Right lobe of liver (tissue), 6 donors: ENCODE measurements at regions not wholly inside any gene's neighbourhood (a gene's known extent, or its start where the extent isn't known, plus 50 kb on each side); places are given as distances from the start of the nearest gene placed in this dataset.

ENCODE experiments used
- ATAC-seq, 4 donors: fragments of 200-7000 bp; cut with Tn5 transposase; one replicate each; pipeline ENCODE4 v1.9.1; 2020; ENCODE audit warnings: mild to moderate bottlenecking in 4 of 4, moderate library complexity in 4 of 4
- DNase-seq, 3 donors: peaks; one replicate each; pipeline ENCODE4 v3.0.0-alpha.2; 2020
- H3K27ac ChIP-seq, 3 donors: fragments of 200-600 bp; one replicate each; pipeline ENCODE4 v1.8.0; 2022
- H3K27me3 ChIP-seq, 2 donors: fragments of 200-600 bp; one replicate each; pipeline ENCODE4 v1.8.0; 2022
- H3K36me3 ChIP-seq, 4 donors: fragments of 200-600 bp; sonication (generic) in 1 of 4; one replicate each; pipeline versions ENCODE4 v1.5.1 to v1.8.0; 2017 to 2022; ENCODE audit warnings: control low read depth in 1 of 4
- H3K4me1 ChIP-seq, 4 donors: fragments of 200-600 bp; sonication (generic) in 1 of 4; one replicate each; pipeline versions ENCODE4 v1.5.1 to v1.8.0; 2017 to 2022; ENCODE audit warnings: control low read depth in 1 of 4
- H3K4me3 ChIP-seq, 3 donors: fragments of 200-600 bp; one replicate each; pipeline ENCODE4 v1.8.0; 2022
- H3K9me3 ChIP-seq, 4 donors: fragments of 200-600 bp; sonication (generic) in 1 of 4; one replicate each; pipeline versions ENCODE4 v1.5.1 to v1.8.0; 2017 to 2022; ENCODE audit warnings: control low read depth in 1 of 4
- CTCF ChIP-seq, 4 donors: fragments of 200-600 bp in 3 of 4; fragments of 450-650 bp in 1 of 4; IDR thresholded peaks; one replicate each; pipeline versions ENCODE4 v1.5.1 to v1.8.0; 2016 to 2022; ENCODE audit warnings: antibody characterized with exemption in 4 of 4, mild to moderate bottlenecking in 2 of 4
- POLR2A ChIP-seq: fragments of 450-650 bp; IDR thresholded peaks from one replicate; pipeline ENCODE4 v1.6.1; 2017; ENCODE audit warnings: antibody characterized with exemption, mild to moderate bottlenecking
- WGBS: methylation state at CpG from one replicate; pipeline ENCODE4 v1.1.6; 2018; ENCODE audit warnings: low coverage, low lambda C conversion rate; ENCODE audit not compliant: insufficient coverage; ENCODE audit errors: missing lambda C conversion rate; 5-methylcytosine and 5-hydroxymethylcytosine counted together
- intact Hi-C, 2 donors: fragments of 100-400 bp; cut with DNase I; formaldehyde crosslinking; loops; one replicate each; pipeline versions ENCODE4 v1.11.2 to v1.14.1; 2022
- donor health status: DM: no; HTN: yes; CAD: no.
- donor health status: DM: no; HTN: no; CAD: no.
- donor health status: DM: no; HTN: no; CAD: no.
- donor health status: DM: no; HTN: yes; CAD: no.
- donor health status: DM: no; HTN: yes; CAD: no.

- intact Hi-C loops: no loop called here
- peak in 1 of 4 donors; percentile 54 for ATAC-seq
- no peak overlapping the region for H3K4me3 ChIP-seq
- 73% methylated on average over 1 of the region's 1 CpG for WGBS
- H3K36me3 ChIP-seq: no peaks in the 10 kb centered on the region
- TF ChIP-seq CTCF (IDR thresholded peaks at IDR 0.05): no peak
- TF ChIP-seq POLR2A: no peak
- H3K9me3 ChIP-seq: no peaks in the 10 kb centered on the region
- H3K27me3 ChIP-seq: no peaks in the 10 kb centered on the region
- DNase-seq: no peak
- peaks cover 0 to 15% (median 0%) of the 10 kb centered on the region in 4 donors for H3K4me1 ChIP-seq
- no peak overlapping the region for H3K27ac ChIP-seq
These were observed 257.5 kb downstream of the RND3 start for GRCh38 chr2:150230004-150230403.

GRCh38 chr2:150228936-150229335 is 258.5 kb downstream of the RND3 start:
- Histone ChIP-seq H3K36me3 (no peaks in the 10 kb centered on the region), H3K9me3 (no peaks in the 10 kb centered on the region), H3K4me3 (no peak overlapping the region), H3K4me1 (peaks cover 0 to 15% (median 0%) of the 10 kb centered on the region in 4 donors), H3K27ac (no peak overlapping the region), H3K27me3 (no peaks in the 10 kb centered on the region)
- TF ChIP-seq POLR2A: no peak
- TF ChIP-seq CTCF (IDR thresholded peaks at IDR 0.05): no peak
- intact Hi-C loops: no loop called here
- WGBS: 7% methylated on average over 1 of the region's 1 CpG
- ATAC-seq (peak in 3 of 4 donors; percentile 21 to 61 (median 44)), DNase-seq (no peak)

DNA sequence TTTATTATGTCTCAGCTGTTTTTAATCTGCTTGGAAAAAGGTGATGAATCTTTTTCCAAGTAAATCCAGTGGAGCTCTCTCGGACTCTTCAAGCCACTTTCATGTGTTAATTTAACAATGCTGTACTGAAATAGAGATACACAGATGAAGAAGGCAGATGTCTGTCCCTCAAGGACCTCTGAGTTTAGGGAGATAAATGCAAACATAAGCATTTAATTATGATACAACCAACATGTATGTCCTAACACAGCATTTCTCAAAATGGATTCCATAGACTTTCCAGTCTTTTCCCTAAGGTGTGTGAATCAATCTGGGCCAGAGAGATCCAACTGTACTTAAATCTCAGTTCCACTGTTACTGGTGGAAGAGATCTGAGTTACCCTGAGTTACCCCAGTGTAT is 262.4 kb downstream of the RND3 start:
- ATAC-seq (no peak), DNase-seq (no peak)
- no peak overlapping the region for H3K27ac ChIP-seq
- H3K4me3 ChIP-seq: no peak overlapping the region
- H3K27me3 ChIP-seq: no peaks in the 10 kb centered on the region
- intact Hi-C loops: no loop called here
- no peaks in the 10 kb centered on the region for H3K36me3 ChIP-seq
- no peak for TF ChIP-seq CTCF (IDR thresholded peaks at IDR 0.05)
- no peak for TF ChIP-seq POLR2A
- no peaks in the 10 kb centered on the region for H3K9me3 ChIP-seq
- H3K4me1 ChIP-seq: peaks cover 0 to 15% (median 0%) of the 10 kb centered on the region in 4 donors
- 92% methylated on average over 1 of the region's 1 CpG for WGBS

GRCh38 chr2:150224321-150224720 is 263.1 kb downstream of the RND3 start:
- DNase-seq (no peak), ATAC-seq (no peak)
- H3K9me3 ChIP-seq: no peaks in the 10 kb centered on the region
- no peaks in the 10 kb centered on the region for H3K36me3 ChIP-seq
- intact Hi-C loops: no loop called here
- TF ChIP-seq POLR2A (no peak), CTCF (IDR thresholded peaks at IDR 0.05) (no peak)
- no peak overlapping the region for H3K27ac ChIP-seq
- H3K4me3 ChIP-seq: no peak overlapping the region
- no CpG with 5 or more reads among the region's 3 CpGs for WGBS
- no peaks in the 10 kb centered on the region for H3K27me3 ChIP-seq
- H3K4me1 ChIP-seq: peaks cover 0 to 10% (median 0%) of the 10 kb centered on the region in 4 donors

DNA sequence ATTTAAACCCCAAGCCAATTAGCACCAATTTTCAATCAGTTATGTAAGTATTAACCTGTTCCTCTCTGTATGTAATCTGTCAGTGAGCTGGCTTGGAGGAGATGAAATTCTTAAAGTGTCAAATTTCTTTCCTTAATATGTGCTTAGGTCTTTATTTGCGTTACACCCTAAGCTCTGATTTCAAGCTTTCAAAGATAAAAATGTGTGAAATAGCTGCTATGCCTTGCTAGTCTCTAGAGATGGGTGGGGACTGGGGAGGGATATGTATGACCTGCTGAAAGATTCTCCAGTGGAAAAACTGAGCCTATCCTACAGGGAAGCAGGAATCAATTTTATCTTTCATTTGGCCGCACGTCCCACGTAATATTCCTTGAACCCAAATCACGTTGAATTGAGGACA is 264.5 kb downstream of the RND3 start:
- H3K9me3 ChIP-seq: no peaks in the 10 kb centered on the region
- 91% methylated on average over 5 of the region's 5 CpGs for WGBS

More for the DNA sequence above, 264.5 kb downstream of the RND3 start:
- H3K27me3 ChIP-seq: no peaks in the 10 kb centered on the region
- no peaks in the 10 kb centered on the region for H3K36me3 ChIP-seq
- no peak overlapping the region for H3K4me3 ChIP-seq
- H3K27ac ChIP-seq: no peak overlapping the region
- no peak for DNase-seq
- no peak for ATAC-seq
- H3K4me1 ChIP-seq: no peaks in the 10 kb centered on the region
- no peak for TF ChIP-seq POLR2A
- no peak for TF ChIP-seq CTCF (IDR thresholded peaks at IDR 0.05)
- intact Hi-C loops: no loop called here
